Left lung (tissue), 4 donors: ENCODE measurements at regions not wholly inside any gene's neighbourhood (a gene's known extent, or its start where the extent isn't known, plus 50 kb on each side); places are given as distances from the start of the nearest gene placed in this dataset.
"Not testable (repeated sequence)": the region's sequence is repeated elsewhere in the genome, so short reads cannot be mapped to it uniquely, and the experiment has no call there.

Experiments
- ATAC-seq: fragments of 200-7000 bp; cut with Tn5 transposase; one replicate; pipeline ENCODE4 v1.9.1; 2020; ENCODE audit warnings: moderate library complexity
- DNase-seq, 4 donors: peaks; one replicate each; pipeline ENCODE4 v3.0.0-alpha.2; 2013 to 2020
- H3K27ac ChIP-seq, 2 donors: fragments of 200-600 bp; sonication (generic) in 1 of 2; one replicate each; pipeline versions ENCODE4 v1.5.0 to v1.8.0; 2020 to 2021
- H3K27me3 ChIP-seq, 2 donors: fragments of 200-600 bp; sonication (generic) in 1 of 2; one replicate each; pipeline versions ENCODE4 v1.5.0 to v1.8.0; 2020 to 2021
- H3K36me3 ChIP-seq, 2 donors: fragments of 200-600 bp; sonication (generic) in 1 of 2; one replicate each; pipeline versions ENCODE4 v1.5.0 to v1.8.0; 2020 to 2021
- H3K4me1 ChIP-seq, 2 donors: fragments of 200-600 bp; one replicate each; pipeline ENCODE4 v1.8.0; 2021
- H3K4me3 ChIP-seq, 2 donors: fragments of 200-600 bp; sonication (generic) in 1 of 2; one replicate each; pipeline versions ENCODE4 v1.5.0 to v1.8.0; 2020 to 2021; ENCODE audit warnings: mild to moderate bottlenecking in 1 of 2
- H3K9me3 ChIP-seq, 2 donors: fragments of 200-600 bp; sonication (generic) in 1 of 2; one replicate each; pipeline versions ENCODE4 v1.5.0 to v1.8.0; 2020 to 2021
- intact Hi-C, 2 donors: fragments of 100-400 bp; cut with DNase I; formaldehyde crosslinking; loops; one replicate each; pipeline versions ENCODE4 v1.11.2 to v1.14.2; 2022
- TF ChIP-seq, protein P1 (sequence below), 2 donors: fragments of 200-600 bp; sonication (generic) in 1 of 2; IDR thresholded peaks; one replicate each; pipeline versions ENCODE4 v1.5.0 to v1.8.0; 2021; ENCODE audit warnings: antibody characterized with exemption in 2 of 2
- donor health status: DM: no; HTN: yes; CAD: no.
- donor health status: DM: no; HTN: no; CAD: no.

DNA sequence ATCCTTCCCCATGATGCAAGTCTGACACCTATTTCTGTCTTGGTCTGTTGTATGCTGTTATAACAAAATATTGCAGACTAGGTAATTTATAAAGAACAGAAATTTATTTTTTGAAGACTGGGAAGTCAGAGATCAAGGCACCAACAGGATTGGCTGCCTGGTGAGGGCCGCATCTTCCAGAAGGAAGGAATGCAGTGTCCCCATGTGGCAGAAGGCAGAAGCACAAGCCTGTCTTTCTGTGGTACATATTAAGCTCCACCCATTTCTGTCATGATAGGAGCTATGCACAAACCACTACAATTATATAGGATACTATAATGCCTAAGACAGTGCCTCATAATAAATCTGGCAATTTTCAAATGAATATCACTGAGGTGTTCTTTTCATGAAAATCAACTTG, 502.3 kb upstream of the DIAPH2 start:
- Histone ChIP-seq H3K36me3 (no peaks in the 10 kb centered on the region), H3K4me3 (no peak overlapping the region), H3K27me3 (no peaks in the 10 kb centered on the region), H3K4me1 (no peaks in the 10 kb centered on the region), H3K27ac (no peak overlapping the region), H3K9me3 (no peaks in the 10 kb centered on the region)
- ATAC-seq: peak; percentile 58
- TF ChIP-seq, protein P1, sequence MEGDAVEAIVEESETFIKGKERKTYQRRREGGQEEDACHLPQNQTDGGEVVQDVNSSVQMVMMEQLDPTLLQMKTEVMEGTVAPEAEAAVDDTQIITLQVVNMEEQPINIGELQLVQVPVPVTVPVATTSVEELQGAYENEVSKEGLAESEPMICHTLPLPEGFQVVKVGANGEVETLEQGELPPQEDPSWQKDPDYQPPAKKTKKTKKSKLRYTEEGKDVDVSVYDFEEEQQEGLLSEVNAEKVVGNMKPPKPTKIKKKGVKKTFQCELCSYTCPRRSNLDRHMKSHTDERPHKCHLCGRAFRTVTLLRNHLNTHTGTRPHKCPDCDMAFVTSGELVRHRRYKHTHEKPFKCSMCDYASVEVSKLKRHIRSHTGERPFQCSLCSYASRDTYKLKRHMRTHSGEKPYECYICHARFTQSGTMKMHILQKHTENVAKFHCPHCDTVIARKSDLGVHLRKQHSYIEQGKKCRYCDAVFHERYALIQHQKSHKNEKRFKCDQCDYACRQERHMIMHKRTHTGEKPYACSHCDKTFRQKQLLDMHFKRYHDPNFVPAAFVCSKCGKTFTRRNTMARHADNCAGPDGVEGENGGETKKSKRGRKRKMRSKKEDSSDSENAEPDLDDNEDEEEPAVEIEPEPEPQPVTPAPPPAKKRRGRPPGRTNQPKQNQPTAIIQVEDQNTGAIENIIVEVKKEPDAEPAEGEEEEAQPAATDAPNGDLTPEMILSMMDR (IDR thresholded peaks at IDR 0.05): peak in 1 of 2 donors; percentile 37
- DNase-seq: no peak
- intact Hi-C loops: no loop called here

DNA sequence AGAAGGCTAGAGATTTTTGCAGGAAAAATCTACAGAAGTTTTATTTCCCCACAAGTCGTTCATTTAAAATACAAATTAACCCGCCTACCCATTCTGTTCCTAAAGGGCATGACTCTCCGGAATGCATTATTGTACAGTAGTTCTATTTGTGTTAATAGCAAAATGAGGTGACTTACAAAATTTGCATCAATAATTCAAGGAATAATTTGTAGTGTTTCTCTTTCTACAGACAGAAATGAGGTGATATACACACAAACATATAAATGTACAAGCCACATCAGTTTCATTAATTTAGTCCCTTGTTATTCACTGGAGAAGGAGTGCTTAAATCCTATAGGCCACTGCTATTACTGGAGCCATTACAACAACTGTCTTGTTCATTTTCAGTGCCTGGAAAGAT, 501.3 kb upstream of the DIAPH2 start:
- intact Hi-C loops: no loop called here
- TF ChIP-seq, protein P1 (IDR thresholded peaks at IDR 0.05): no peak
- DNase-seq: no peak
- ATAC-seq: no peak
- Histone ChIP-seq H3K27ac (no peak overlapping the region), H3K27me3 (no peaks in the 10 kb centered on the region), H3K9me3 (no peaks in the 10 kb centered on the region), H3K4me3 (no peak overlapping the region), H3K4me1 (no peaks in the 10 kb centered on the region), H3K36me3 (no peaks in the 10 kb centered on the region)

DNA sequence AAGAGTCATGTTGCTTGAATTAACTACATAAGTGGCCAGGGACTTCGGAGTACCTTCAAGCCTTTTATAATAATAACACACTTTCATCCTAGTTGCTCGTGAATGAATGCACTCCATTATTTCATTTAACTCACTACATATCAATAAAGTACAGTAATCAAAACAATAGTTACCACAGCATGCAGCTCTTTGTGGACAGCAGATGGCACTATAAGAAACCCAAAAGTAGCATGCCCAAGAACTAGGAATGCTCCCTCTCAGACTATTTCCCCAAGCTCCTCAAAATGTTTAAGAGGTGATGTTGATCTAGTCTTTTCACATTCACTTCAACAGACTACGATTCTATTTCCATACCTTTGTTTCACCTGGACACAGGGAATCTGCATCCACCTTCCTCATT, 500.8 kb upstream of the DIAPH2 start:
- Histone ChIP-seq H3K9me3 (no peaks in the 10 kb centered on the region), H3K36me3 (no peaks in the 10 kb centered on the region), H3K27ac (no peak overlapping the region), H3K27me3 (no peaks in the 10 kb centered on the region), H3K4me3 (no peak overlapping the region), H3K4me1 (no peaks in the 10 kb centered on the region)
- TF ChIP-seq, protein P1 (IDR thresholded peaks at IDR 0.05): peak in 1 of 2 donors; percentile 27
- DNase-seq (no peak), ATAC-seq (peak; percentile 40)
- intact Hi-C loops: no loop called here

DNA sequence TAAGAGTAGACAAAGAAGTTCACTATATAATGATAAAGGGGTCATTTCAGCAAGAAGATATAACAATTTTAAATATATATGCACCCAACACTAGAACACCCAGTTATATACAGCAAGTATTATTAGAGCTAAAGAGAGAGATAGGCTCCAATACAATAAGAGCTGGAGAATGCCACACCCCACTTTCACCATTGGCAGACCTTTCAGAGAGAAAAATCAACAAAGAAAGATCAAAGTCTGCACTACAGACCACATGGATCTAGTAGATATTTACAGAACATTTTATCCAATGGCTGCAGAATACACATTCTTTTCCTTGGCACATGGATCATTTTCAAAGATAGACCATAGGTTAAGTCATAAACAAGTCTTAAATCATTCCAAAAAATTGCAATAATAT, 479.7 kb upstream of the DIAPH2 start:
- TF ChIP-seq, protein P1 (IDR thresholded peaks at IDR 0.05): no peak
- no peak overlapping the region for H3K27ac ChIP-seq
- DNase-seq (no peak), ATAC-seq (no peak)
- H3K9me3 ChIP-seq: no peaks in the 10 kb centered on the region
- no peak overlapping the region for H3K4me3 ChIP-seq
- intact Hi-C loops: no loop called here
- no peaks in the 10 kb centered on the region for H3K27me3 ChIP-seq
- H3K36me3 ChIP-seq: no peaks in the 10 kb centered on the region
- no peaks in the 10 kb centered on the region for H3K4me1 ChIP-seq

DNA sequence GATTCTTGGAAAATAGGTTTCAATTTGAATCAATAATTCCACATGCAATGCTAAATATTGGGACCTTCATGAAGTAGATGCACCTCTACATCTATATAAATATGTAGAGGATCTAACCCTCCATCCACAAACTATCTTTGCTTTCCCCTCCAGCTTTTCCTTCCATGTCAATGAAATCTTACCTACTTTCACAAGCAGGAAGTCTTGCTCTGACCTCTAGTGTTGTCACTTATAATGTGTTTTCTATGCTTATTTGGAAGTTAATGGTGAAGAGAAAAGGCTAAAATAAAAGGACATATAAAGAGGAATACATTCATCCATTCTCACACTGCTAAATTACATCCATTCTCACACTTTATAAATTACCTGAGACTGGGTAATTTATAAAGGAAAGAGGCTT, 472.7 kb upstream of the DIAPH2 start:
- Histone ChIP-seq H3K27ac (no peak overlapping the region), H3K4me3 (no peak overlapping the region), H3K27me3 (no peaks in the 10 kb centered on the region), H3K9me3 (peaks cover 0 to 5% of the 10 kb centered on the region in 2 donors), H3K4me1 (no peaks in the 10 kb centered on the region), H3K36me3 (no peaks in the 10 kb centered on the region)
- ATAC-seq (no peak), DNase-seq (peak in 1 of 4 donors; percentile 2)
- TF ChIP-seq, protein P1 (IDR thresholded peaks at IDR 0.05): no peak
- intact Hi-C loops: no loop called here

DNA sequence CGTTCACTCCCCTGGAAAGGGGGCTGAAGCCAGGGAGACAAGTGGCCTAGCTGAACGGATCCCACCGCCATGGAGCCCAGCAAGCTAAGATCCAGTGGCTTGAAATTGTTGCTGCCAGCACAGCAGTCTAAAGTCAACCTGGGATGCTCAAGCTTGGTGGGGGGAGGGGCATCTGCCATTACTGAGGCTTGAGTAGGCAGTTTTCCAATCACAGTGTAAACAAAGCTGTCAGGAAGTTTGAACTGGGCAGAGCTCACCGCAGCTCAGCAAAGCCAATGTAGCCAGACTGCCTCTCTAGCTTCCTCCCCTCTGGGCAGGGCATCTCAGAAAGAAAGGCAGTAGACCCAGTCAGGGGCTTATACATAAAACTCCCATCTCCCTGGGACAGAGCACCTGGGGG, 470.0 kb upstream of the DIAPH2 start:
- H3K27me3 ChIP-seq, H3K9me3 ChIP-seq, H3K4me3 ChIP-seq, ATAC-seq, H3K36me3 ChIP-seq, H3K27ac ChIP-seq, intact Hi-C loops, DNase-seq, H3K4me1 ChIP-seq: not testable (repeated sequence)
